GM21619 (cell line): ENCODE measurements at regions not wholly inside any gene's neighbourhood (a gene's known extent, or its start where the extent isn't known, plus 50 kb on each side); places are given as distances from the start of the nearest gene placed in this dataset.

Experiments
- ATAC-seq: cut with Tn5 transposase; IDR thresholded peaks from one replicate; pipeline ENCODE4 v1.9.1; 2021; ENCODE audit not compliant: unreplicated experiment

- ATAC-seq = no peak
Measured at GRCh38 chr4:24303926-24304325, 280.4 kb downstream of the DHX15 start.

- no peak for ATAC-seq
Measured at GRCh38 chr4:24298911-24299310, 285.4 kb downstream of the DHX15 start.

- no peak for ATAC-seq
Measured at GRCh38 chr4:24287096-24287495, 297.3 kb downstream of the DHX15 start.

- ATAC-seq = no peak
Measured at GRCh38 chr4:24285759-24286158, 298.6 kb downstream of the DHX15 start.

- no peak for ATAC-seq
Measured at GRCh38 chr4:24282446-24282845, 301.9 kb downstream of the DHX15 start.

GRCh38 chr4:24279911-24280375 is 304.4 kb downstream of the DHX15 start:
- no peak for ATAC-seq

GRCh38 chr4:24279469-24279868 is 304.9 kb downstream of the DHX15 start:
- ATAC-seq = no peak

GRCh38 chr4:24278693-24279092 is 305.7 kb downstream of the DHX15 start:
- no peak for ATAC-seq

- no peak for ATAC-seq
Measured at GRCh38 chr4:24274381-24274941, 309.9 kb downstream of the DHX15 start.

- no peak for ATAC-seq
Measured at GRCh38 chr4:24273136-24273535, 311.2 kb downstream of the DHX15 start.

- ATAC-seq = no peak
Measured at GRCh38 chr4:24266951-24267722, 317.2 kb downstream of the DHX15 start.

GRCh38 chr4:24265989-24266388 is 318.4 kb downstream of the DHX15 start:
- no peak for ATAC-seq

GRCh38 chr4:24262616-24263015 is 321.7 kb downstream of the DHX15 start:
- ATAC-seq = no peak

- no peak for ATAC-seq
Measured at GRCh38 chr4:24262084-24262483, 322.3 kb downstream of the DHX15 start.

GRCh38 chr4:24260923-24261564 is 323.3 kb downstream of the DHX15 start:
- no peak for ATAC-seq

- ATAC-seq = no peak
Measured at GRCh38 chr4:24260133-24260715, 324.1 kb downstream of the DHX15 start.

- no peak for ATAC-seq
Measured at GRCh38 chr4:24256547-24256946, 327.8 kb downstream of the DHX15 start.

- ATAC-seq = no peak
Measured at GRCh38 chr4:24256066-24256465, 328.3 kb downstream of the DHX15 start.

GRCh38 chr4:24252121-24252520 is 332.2 kb downstream of the DHX15 start:
- no peak for ATAC-seq

GRCh38 chr4:24251589-24251988 is 332.8 kb downstream of the DHX15 start:
- ATAC-seq = no peak

- ATAC-seq = no peak
Measured at GRCh38 chr4:24249972-24250371, 334.4 kb downstream of the DHX15 start.
